ENCODE measurements at regions not wholly inside any gene's neighbourhood (a gene's known extent, or its start where the extent isn't known, plus 50 kb on each side); places are given as distances from the start of the nearest gene placed in this dataset.

DNA sequence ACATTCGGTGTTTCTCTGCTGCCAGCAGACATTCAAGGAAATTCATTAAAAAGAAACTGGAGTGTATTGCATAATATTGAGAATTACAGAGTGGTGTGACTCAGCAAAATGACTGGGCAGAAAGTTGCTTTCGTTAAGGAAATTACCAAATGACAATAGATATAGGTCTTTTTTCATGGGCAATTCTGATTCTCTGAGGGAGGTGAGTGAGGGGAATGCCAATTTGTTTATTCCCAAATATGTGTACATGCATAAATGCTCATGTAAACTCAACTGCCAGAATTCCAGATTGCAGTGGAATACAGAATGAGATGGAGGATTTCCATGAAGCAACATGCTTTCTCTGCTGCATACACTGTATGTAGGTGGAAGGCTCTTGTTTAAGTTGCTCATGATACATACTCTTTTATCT, 1730.1 kb downstream of the SLITRK5 start:
- TF ChIP-seq EZH2phosphoT487 (IDR thresholded peaks at IDR 0.05; ENCODE audit: low read depth): no peak
- TF ChIP-seq, protein P1, sequence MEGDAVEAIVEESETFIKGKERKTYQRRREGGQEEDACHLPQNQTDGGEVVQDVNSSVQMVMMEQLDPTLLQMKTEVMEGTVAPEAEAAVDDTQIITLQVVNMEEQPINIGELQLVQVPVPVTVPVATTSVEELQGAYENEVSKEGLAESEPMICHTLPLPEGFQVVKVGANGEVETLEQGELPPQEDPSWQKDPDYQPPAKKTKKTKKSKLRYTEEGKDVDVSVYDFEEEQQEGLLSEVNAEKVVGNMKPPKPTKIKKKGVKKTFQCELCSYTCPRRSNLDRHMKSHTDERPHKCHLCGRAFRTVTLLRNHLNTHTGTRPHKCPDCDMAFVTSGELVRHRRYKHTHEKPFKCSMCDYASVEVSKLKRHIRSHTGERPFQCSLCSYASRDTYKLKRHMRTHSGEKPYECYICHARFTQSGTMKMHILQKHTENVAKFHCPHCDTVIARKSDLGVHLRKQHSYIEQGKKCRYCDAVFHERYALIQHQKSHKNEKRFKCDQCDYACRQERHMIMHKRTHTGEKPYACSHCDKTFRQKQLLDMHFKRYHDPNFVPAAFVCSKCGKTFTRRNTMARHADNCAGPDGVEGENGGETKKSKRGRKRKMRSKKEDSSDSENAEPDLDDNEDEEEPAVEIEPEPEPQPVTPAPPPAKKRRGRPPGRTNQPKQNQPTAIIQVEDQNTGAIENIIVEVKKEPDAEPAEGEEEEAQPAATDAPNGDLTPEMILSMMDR (IDR thresholded peaks at IDR 0.05; ENCODE audit: low read depth, low read length): no peak

Measured in OCI-LY3 (cell line).